Mucosa of descending colon (tissue), 3 donors: ENCODE measurements at regions not wholly inside any gene's neighbourhood (a gene's known extent, or its start where the extent isn't known, plus 50 kb on each side); places are given as distances from the start of the nearest gene placed in this dataset.
A peak's percentile ranks its signal among the peaks of the same experiment; 100 is the strongest.

Experiments used
- ATAC-seq: fragments of 200-7000 bp; cut with Tn5 transposase; one replicate; pipeline ENCODE4 v1.9.1; 2020; ENCODE audit warnings: mild to moderate bottlenecking, moderate library complexity
- DNase-seq, 3 donors: peaks; one replicate each; pipeline ENCODE4 v3.0.0-alpha.2; 2020
- H3K36me3 ChIP-seq: fragments of 200-600 bp; one replicate; pipeline ENCODE4 v1.8.0; 2021; ENCODE audit warnings: low read depth, mild to moderate bottlenecking
- H3K4me1 ChIP-seq: fragments of 200-600 bp; one replicate; pipeline ENCODE4 v1.8.0; 2021; ENCODE audit warnings: low read depth, mild to moderate bottlenecking
- H3K4me3 ChIP-seq: fragments of 200-600 bp; one replicate; pipeline ENCODE4 v1.8.0; 2021; ENCODE audit warnings: mild to moderate bottlenecking
- H3K9me3 ChIP-seq: fragments of 200-600 bp; one replicate; pipeline ENCODE4 v1.8.0; 2021; ENCODE audit warnings: mild to moderate bottlenecking
- intact Hi-C, 2 donors: fragments of 100-400 bp; cut with DNase I in 1 of 2; cut with micrococcal nuclease in 1 of 2; formaldehyde crosslinking; loops; one replicate each; pipeline versions ENCODE4 v1.11.0 to v1.11.1; 2022; cut with DNase I, micrococcal nuclease
- TF ChIP-seq, protein P1 (sequence below): fragments of 200-600 bp; IDR thresholded peaks from one replicate; pipeline ENCODE4 v1.8.0; 2022; ENCODE audit warnings: antibody characterized with exemption, mild to moderate bottlenecking
- donor health status: DM: no; HTN: no; CAD: no; lungs with moderate emphysema.
- donor health status: DM: no; HTN: no; CAD: no.
- donor health status: DM: no; HTN: yes; CAD: no.

- TF ChIP-seq, protein P1, sequence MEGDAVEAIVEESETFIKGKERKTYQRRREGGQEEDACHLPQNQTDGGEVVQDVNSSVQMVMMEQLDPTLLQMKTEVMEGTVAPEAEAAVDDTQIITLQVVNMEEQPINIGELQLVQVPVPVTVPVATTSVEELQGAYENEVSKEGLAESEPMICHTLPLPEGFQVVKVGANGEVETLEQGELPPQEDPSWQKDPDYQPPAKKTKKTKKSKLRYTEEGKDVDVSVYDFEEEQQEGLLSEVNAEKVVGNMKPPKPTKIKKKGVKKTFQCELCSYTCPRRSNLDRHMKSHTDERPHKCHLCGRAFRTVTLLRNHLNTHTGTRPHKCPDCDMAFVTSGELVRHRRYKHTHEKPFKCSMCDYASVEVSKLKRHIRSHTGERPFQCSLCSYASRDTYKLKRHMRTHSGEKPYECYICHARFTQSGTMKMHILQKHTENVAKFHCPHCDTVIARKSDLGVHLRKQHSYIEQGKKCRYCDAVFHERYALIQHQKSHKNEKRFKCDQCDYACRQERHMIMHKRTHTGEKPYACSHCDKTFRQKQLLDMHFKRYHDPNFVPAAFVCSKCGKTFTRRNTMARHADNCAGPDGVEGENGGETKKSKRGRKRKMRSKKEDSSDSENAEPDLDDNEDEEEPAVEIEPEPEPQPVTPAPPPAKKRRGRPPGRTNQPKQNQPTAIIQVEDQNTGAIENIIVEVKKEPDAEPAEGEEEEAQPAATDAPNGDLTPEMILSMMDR = no peak
- ATAC-seq (no peak), DNase-seq (no peak)
- H3K36me3 ChIP-seq = no peaks in the 10 kb centered on the region
- no peak overlapping the region for H3K4me3 ChIP-seq
- no peaks in the 10 kb centered on the region for H3K9me3 ChIP-seq
- intact Hi-C loops = no loop called here
- no peaks in the 10 kb centered on the region for H3K4me1 ChIP-seq
Measured at GRCh38 chr3:81261996-81262395, 499.4 kb downstream of the GBE1 start.

DNA sequence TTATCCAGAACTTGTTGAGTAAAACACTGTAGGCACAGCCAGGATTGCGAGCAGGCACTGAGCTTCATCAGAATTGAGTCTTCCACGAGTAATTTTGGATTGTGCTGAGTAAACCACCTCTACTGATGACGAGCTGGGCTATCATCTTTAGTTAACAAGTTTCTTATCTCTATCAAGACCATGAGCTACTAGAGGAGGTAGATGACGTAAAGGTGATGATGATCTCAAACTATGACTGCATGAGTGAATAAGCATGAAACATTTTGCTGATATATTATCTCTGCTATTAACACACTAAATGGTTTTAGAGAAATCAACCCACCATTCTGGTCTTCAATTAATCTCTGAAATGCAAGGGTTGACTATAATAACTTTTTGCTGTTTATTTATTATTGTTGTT is 506.0 kb downstream of the GBE1 start:
- no peak for ATAC-seq
- intact Hi-C loops = no loop called here
- H3K4me3 ChIP-seq = no peak overlapping the region
- no peaks in the 10 kb centered on the region for H3K9me3 ChIP-seq
- H3K36me3 ChIP-seq = no peaks in the 10 kb centered on the region
- TF ChIP-seq, protein P1 = no peak
- DNase-seq = no peak
- no peaks in the 10 kb centered on the region for H3K4me1 ChIP-seq

- no peaks in the 10 kb centered on the region for H3K36me3 ChIP-seq
- peaks cover 8% of the 10 kb centered on the region for H3K4me1 ChIP-seq
- ATAC-seq (no peak), DNase-seq (no peak)
- intact Hi-C loops = no loop called here
- no peaks in the 10 kb centered on the region for H3K9me3 ChIP-seq
- TF ChIP-seq, protein P1 = no peak
- H3K4me3 ChIP-seq = no peak overlapping the region
Measured at GRCh38 chr3:81251096-81251495, 510.3 kb downstream of the GBE1 start.

DNA sequence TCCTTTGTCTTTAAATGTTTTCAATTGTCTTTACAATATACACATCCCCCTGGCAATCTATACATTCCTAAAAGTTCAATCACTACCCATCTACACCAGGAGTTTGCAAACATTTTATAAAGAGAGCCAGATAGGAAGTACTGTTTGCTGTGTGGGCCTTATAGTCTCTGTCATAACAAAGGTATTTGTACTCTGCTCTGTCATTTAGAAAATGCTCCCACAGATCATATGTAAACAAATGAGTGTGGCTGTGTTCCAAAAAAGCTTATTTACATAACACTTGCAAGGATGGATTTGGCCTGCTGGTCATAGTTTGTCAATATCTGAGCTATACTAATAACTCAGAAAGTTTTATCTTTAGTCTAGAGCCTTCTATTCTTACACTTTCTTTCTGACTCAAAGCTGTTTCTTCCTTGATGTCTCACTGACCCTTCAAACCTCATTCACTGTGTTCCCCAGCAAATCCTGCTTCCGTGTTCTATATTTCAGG is 511.9 kb downstream of the GBE1 start:
- intact Hi-C loops = no loop called here
- peak; percentile 88 for ATAC-seq
- no peak overlapping the region for H3K4me3 ChIP-seq
- peaks cover 8% of the 10 kb centered on the region for H3K4me1 ChIP-seq
- TF ChIP-seq, protein P1 = no peak
- DNase-seq = peak in 1 of 3 donors; percentile 10
- H3K9me3 ChIP-seq = no peaks in the 10 kb centered on the region
- H3K36me3 ChIP-seq = no peaks in the 10 kb centered on the region

DNA sequence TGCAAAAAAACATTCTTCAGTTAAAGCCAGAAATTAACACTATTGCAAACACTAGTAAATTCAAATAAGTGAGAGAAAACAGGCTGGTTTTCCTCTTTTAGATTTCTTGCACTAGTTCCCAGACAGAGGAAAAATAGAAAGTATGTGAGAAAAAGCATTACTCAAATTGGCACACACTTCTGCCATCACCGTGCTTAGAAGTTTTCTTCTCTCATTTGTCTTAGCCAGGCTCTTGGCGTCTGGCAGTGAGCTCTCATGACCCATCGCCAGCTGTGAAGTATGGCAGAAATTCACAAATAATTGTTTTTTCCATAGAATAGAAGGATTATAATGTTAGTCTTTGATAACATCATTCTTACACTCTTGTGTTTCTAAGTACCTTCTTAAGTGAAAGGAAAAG is 515.9 kb downstream of the GBE1 start:
- intact Hi-C loops = no loop called here

More for the DNA sequence above, 515.9 kb downstream of the GBE1 start:
- H3K4me3 ChIP-seq = no peak overlapping the region
- no peak for ATAC-seq
- TF ChIP-seq, protein P1 = no peak
- H3K9me3 ChIP-seq = no peaks in the 10 kb centered on the region
- DNase-seq = no peak
- peaks cover 8% of the 10 kb centered on the region for H3K4me1 ChIP-seq
- H3K36me3 ChIP-seq = no peaks in the 10 kb centered on the region
